Prostate gland (tissue), 2 donors: ENCODE measurements at regions not wholly inside any gene's neighbourhood (a gene's known extent, or its start where the extent isn't known, plus 50 kb on each side); places are given as distances from the start of the nearest gene placed in this dataset.

ENCODE experiments used
- CTCF ChIP-seq, 4 experiments: fragments of 200-600 bp in 2 of 4; fragments of 450-650 bp in 2 of 4; sonication (generic) in 2 of 4; IDR thresholded peaks; 1 replicate in 3 of 4; 2 replicates in 1 of 4; pipeline ENCODE4 v1.5.1; 2016 to 2019; ENCODE audit warnings: antibody characterized with exemption in 4 of 4, mild to moderate bottlenecking in 2 of 4, moderate library complexity in 2 of 4
- POLR2A ChIP-seq: fragments of 450-650 bp; IDR thresholded peaks from one replicate; pipeline ENCODE4 v1.6.1; 2016; ENCODE audit warnings: antibody characterized with exemption, mild to moderate bottlenecking

GRCh38 chr14:42475289-42475688 lies 868.6 kb downstream of the LRFN5 start:
- TF ChIP-seq CTCF (IDR thresholded peaks at IDR 0.05) (no peak), POLR2A (no peak)
